GM23338 (cell line): ENCODE measurements at regions not wholly inside any gene's neighbourhood (a gene's known extent, or its start where the extent isn't known, plus 50 kb on each side); places are given as distances from the start of the nearest gene placed in this dataset.

Experiments
- CREB1 ChIP-seq: fragments of 250-450 bp; sonication (Bioruptor Pico); IDR thresholded peaks from 2 replicates; pipeline ENCODE4 v1.5.0; 2020; ENCODE audit warnings: low read depth, mild to moderate bottlenecking, moderate library complexity
- EZH2 ChIP-seq: fragments of 200-600 bp; sonication (generic); IDR thresholded peaks from one replicate; pipeline ENCODE4 v1.8.0; 2017; ENCODE audit warnings: antibody characterized with exemption, mild to moderate bottlenecking, low read depth; ENCODE audit not compliant: unreplicated experiment
- EZH2phosphoT487 ChIP-seq: fragments of 200-600 bp; sonication (generic); IDR thresholded peaks from one replicate; pipeline ENCODE4 v1.8.1; 2018; ENCODE audit warnings: antibody characterized with exemption; ENCODE audit not compliant: unreplicated experiment
- JUNB ChIP-seq: IDR thresholded peaks from one replicate; pipeline ENCODE4 v1.6.1; 2016; ENCODE audit warnings: antibody characterized with exemption; ENCODE audit not compliant: unreplicated experiment
- NANOG ChIP-seq: IDR thresholded peaks from 2 replicates; pipeline ENCODE4 v1.6.1; 2016; ENCODE audit warnings: antibody characterized with exemption, borderline replicate concordance
- POLR2AphosphoS5 ChIP-seq: IDR thresholded peaks from 2 replicates; pipeline ENCODE4 v1.6.1; 2016; ENCODE audit warnings: antibody characterized with exemption, low read depth
- STAT1 ChIP-seq: IDR thresholded peaks from one replicate; pipeline ENCODE4 v1.6.1; 2016; ENCODE audit warnings: antibody characterized with exemption; ENCODE audit not compliant: unreplicated experiment
- ZNF114 ChIP-seq: fragments of 250-450 bp; sonication (Bioruptor Pico); IDR thresholded peaks from 2 replicates; pipeline ENCODE4 v1.5.0; 2020; ENCODE audit warnings: mild to moderate bottlenecking, moderate library complexity
- ZNF331 ChIP-seq: fragments of 250-450 bp; sonication (Bioruptor Pico); IDR thresholded peaks from 2 replicates; pipeline ENCODE4 v1.5.0; 2020; ENCODE audit warnings: low read depth, mild to moderate bottlenecking, moderate library complexity
- TF ChIP-seq, protein P1 (sequence below), 2 experiments: fragments of 200-600 bp in 1 of 2; sonication (generic) in 1 of 2; conservative IDR thresholded peaks; 2 replicates each; pipeline versions ENCODE4 v1.5.1 to v1.6.1; 2016 to 2017; ENCODE audit warnings: antibody characterized with exemption in 2 of 2, low read depth in 2 of 2, mild to moderate bottlenecking in 2 of 2, moderate library complexity in 1 of 2
- TF ChIP-seq, protein P2 (sequence below): IDR thresholded peaks from one replicate; pipeline ENCODE4 v1.6.1; 2018; ENCODE audit warnings: antibody characterized with exemption; ENCODE audit not compliant: unreplicated experiment
- TF ChIP-seq, protein P3 (sequence below): IDR thresholded peaks from 2 replicates; pipeline ENCODE4 v1.6.1; 2016; ENCODE audit warnings: antibody characterized with exemption
- TF ChIP-seq, protein P4 (sequence below): fragments of 250-450 bp; sonication (Bioruptor Pico); IDR thresholded peaks from 2 replicates; pipeline ENCODE4 v1.5.0; 2020; ENCODE audit warnings: mild to moderate bottlenecking, moderate library complexity

DNA sequence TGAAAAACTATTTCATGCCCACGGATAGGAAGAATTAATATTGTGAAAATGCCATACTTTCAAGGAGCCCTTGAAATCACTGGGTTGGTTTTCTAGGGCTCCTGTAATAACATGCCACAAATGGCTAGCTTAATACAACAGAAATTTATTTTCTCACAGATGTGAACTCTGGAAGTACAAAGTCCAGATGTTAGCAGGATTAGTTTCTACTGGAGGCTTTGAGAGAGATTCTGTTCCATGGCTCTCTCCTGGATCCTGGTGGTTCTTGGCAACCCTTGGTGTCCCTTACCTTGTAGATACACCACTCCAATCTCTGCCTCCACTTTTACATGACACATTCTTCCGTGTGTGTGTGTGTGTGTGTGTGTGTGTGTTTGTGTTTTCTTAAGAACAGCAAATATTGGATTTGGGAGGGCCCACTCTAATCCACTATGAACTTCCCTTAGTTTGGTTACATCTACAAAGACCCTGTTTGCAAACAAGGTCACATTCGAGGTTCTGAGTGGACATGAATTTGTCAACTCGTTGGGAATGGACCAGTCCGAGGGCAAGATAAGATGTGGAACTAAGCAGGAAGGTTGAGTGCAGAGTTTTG lies 381.1 kb downstream of the IPO8 start:
- TF ChIP-seq CREB1 = no peak
- TF ChIP-seq, protein P1, sequence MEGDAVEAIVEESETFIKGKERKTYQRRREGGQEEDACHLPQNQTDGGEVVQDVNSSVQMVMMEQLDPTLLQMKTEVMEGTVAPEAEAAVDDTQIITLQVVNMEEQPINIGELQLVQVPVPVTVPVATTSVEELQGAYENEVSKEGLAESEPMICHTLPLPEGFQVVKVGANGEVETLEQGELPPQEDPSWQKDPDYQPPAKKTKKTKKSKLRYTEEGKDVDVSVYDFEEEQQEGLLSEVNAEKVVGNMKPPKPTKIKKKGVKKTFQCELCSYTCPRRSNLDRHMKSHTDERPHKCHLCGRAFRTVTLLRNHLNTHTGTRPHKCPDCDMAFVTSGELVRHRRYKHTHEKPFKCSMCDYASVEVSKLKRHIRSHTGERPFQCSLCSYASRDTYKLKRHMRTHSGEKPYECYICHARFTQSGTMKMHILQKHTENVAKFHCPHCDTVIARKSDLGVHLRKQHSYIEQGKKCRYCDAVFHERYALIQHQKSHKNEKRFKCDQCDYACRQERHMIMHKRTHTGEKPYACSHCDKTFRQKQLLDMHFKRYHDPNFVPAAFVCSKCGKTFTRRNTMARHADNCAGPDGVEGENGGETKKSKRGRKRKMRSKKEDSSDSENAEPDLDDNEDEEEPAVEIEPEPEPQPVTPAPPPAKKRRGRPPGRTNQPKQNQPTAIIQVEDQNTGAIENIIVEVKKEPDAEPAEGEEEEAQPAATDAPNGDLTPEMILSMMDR (conservative IDR thresholded peaks at IDR 0.05; ENCODE audit: low read depth in 2 of 2) = no peak
- no peak for TF ChIP-seq EZH2
- TF ChIP-seq POLR2AphosphoS5 = no peak
- no peak for TF ChIP-seq EZH2phosphoT487
- TF ChIP-seq, protein P2, sequence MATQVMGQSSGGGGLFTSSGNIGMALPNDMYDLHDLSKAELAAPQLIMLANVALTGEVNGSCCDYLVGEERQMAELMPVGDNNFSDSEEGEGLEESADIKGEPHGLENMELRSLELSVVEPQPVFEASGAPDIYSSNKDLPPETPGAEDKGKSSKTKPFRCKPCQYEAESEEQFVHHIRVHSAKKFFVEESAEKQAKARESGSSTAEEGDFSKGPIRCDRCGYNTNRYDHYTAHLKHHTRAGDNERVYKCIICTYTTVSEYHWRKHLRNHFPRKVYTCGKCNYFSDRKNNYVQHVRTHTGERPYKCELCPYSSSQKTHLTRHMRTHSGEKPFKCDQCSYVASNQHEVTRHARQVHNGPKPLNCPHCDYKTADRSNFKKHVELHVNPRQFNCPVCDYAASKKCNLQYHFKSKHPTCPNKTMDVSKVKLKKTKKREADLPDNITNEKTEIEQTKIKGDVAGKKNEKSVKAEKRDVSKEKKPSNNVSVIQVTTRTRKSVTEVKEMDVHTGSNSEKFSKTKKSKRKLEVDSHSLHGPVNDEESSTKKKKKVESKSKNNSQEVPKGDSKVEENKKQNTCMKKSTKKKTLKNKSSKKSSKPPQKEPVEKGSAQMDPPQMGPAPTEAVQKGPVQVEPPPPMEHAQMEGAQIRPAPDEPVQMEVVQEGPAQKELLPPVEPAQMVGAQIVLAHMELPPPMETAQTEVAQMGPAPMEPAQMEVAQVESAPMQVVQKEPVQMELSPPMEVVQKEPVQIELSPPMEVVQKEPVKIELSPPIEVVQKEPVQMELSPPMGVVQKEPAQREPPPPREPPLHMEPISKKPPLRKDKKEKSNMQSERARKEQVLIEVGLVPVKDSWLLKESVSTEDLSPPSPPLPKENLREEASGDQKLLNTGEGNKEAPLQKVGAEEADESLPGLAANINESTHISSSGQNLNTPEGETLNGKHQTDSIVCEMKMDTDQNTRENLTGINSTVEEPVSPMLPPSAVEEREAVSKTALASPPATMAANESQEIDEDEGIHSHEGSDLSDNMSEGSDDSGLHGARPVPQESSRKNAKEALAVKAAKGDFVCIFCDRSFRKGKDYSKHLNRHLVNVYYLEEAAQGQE = no peak
- no peak for TF ChIP-seq NANOG
- TF ChIP-seq, protein P3, sequence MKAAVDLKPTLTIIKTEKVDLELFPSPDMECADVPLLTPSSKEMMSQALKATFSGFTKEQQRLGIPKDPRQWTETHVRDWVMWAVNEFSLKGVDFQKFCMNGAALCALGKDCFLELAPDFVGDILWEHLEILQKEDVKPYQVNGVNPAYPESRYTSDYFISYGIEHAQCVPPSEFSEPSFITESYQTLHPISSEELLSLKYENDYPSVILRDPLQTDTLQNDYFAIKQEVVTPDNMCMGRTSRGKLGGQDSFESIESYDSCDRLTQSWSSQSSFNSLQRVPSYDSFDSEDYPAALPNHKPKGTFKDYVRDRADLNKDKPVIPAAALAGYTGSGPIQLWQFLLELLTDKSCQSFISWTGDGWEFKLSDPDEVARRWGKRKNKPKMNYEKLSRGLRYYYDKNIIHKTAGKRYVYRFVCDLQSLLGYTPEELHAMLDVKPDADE = no peak
- no peak for TF ChIP-seq ZNF331 (CRISPR knock-in tag)
- no peak for TF ChIP-seq JUNB
- no peak for TF ChIP-seq ZNF114 (CRISPR knock-in tag)
- TF ChIP-seq STAT1 = no peak
- TF ChIP-seq, protein P4, sequence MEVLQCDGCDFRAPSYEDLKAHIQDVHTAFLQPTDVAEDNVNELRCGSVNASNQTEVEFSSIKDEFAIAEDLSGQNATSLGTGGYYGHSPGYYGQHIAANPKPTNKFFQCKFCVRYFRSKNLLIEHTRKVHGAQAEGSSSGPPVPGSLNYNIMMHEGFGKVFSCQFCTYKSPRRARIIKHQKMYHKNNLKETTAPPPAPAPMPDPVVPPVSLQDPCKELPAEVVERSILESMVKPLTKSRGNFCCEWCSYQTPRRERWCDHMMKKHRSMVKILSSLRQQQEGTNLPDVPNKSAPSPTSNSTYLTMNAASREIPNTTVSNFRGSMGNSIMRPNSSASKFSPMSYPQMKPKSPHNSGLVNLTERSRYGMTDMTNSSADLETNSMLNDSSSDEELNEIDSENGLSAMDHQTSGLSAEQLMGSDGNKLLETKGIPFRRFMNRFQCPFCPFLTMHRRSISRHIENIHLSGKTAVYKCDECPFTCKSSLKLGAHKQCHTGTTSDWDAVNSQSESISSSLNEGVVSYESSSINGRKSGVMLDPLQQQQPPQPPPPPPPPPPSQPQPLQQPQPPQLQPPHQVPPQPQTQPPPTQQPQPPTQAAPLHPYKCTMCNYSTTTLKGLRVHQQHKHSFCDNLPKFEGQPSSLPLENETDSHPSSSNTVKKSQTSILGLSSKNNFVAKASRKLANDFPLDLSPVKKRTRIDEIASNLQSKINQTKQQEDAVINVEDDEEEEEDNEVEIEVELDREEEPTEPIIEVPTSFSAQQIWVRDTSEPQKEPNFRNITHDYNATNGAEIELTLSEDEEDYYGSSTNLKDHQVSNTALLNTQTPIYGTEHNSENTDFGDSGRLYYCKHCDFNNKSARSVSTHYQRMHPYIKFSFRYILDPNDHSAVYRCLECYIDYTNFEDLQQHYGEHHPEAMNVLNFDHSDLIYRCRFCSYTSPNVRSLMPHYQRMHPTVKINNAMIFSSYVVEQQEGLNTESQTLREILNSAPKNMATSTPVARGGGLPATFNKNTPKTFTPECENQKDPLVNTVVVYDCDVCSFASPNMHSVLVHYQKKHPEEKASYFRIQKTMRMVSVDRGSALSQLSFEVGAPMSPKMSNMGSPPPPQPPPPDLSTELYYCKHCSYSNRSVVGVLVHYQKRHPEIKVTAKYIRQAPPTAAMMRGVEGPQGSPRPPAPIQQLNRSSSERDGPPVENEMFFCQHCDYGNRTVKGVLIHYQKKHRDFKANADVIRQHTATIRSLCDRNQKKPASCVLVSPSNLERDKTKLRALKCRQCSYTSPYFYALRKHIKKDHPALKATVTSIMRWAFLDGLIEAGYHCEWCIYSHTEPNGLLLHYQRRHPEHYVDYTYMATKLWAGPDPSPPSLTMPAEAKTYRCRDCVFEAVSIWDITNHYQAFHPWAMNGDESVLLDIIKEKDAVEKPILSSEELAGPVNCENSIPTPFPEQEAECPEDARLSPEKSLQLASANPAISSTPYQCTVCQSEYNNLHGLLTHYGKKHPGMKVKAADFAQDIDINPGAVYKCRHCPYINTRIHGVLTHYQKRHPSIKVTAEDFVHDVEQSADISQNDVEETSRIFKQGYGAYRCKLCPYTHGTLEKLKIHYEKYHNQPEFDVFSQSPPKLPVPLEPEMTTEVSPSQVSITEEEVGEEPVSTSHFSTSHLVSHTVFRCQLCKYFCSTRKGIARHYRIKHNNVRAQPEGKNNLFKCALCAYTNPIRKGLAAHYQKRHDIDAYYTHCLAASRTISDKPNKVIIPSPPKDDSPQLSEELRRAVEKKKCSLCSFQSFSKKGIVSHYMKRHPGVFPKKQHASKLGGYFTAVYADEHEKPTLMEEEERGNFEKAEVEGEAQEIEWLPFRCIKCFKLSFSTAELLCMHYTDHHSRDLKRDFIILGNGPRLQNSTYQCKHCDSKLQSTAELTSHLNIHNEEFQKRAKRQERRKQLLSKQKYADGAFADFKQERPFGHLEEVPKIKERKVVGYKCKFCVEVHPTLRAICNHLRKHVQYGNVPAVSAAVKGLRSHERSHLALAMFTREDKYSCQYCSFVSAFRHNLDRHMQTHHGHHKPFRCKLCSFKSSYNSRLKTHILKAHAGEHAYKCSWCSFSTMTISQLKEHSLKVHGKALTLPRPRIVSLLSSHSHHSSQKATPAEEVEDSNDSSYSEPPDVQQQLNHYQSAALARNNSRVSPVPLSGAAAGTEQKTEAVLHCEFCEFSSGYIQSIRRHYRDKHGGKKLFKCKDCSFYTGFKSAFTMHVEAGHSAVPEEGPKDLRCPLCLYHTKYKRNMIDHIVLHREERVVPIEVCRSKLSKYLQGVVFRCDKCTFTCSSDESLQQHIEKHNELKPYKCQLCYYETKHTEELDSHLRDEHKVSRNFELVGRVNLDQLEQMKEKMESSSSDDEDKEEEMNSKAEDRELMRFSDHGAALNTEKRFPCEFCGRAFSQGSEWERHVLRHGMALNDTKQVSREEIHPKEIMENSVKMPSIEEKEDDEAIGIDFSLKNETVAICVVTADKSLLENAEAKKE (CRISPR knock-in tag) = no peak
